GM19043 (cell line): ENCODE measurements at regions not wholly inside any gene's neighbourhood (a gene's known extent, or its start where the extent isn't known, plus 50 kb on each side); places are given as distances from the start of the nearest gene placed in this dataset.

Experiments used
- ATAC-seq: cut with Tn5 transposase; IDR thresholded peaks from one replicate; pipeline ENCODE4 v1.9.1; 2021; ENCODE audit warnings: low read depth; ENCODE audit not compliant: unreplicated experiment

- no peak for ATAC-seq
Observed at GRCh38 chr2:16250466-16250865, 310.1 kb downstream of the MYCN start.

- no peak for ATAC-seq
Observed at GRCh38 chr2:16250056-16250425, 309.7 kb downstream of the MYCN start.

GRCh38 chr2:16249246-16250055 is 309.1 kb downstream of the MYCN start:
- no peak for ATAC-seq

GRCh38 chr2:16248571-16249105 is 308.3 kb downstream of the MYCN start:
- ATAC-seq, result no peak

GRCh38 chr2:16247326-16248122 is 307.2 kb downstream of the MYCN start:
- no peak for ATAC-seq

GRCh38 chr2:16246911-16247310 is 306.6 kb downstream of the MYCN start:
- no peak for ATAC-seq

- ATAC-seq, result no peak
Observed at GRCh38 chr2:16246281-16246850, 306.0 kb downstream of the MYCN start.

GRCh38 chr2:16245481-16246054 is 305.2 kb downstream of the MYCN start:
- ATAC-seq, result no peak

- ATAC-seq, result no peak
Observed at GRCh38 chr2:16244966-16245320, 304.6 kb downstream of the MYCN start.

GRCh38 chr2:16244153-16244965 is 304.0 kb downstream of the MYCN start:
- ATAC-seq, result no peak

GRCh38 chr2:16243411-16243996 is 303.2 kb downstream of the MYCN start:
- ATAC-seq, result no peak

GRCh38 chr2:16242906-16243305 is 302.6 kb downstream of the MYCN start:
- no peak for ATAC-seq

GRCh38 chr2:16241166-16242160 is 301.1 kb downstream of the MYCN start:
- ATAC-seq, result no peak

GRCh38 chr2:16240402-16240801 is 300.1 kb downstream of the MYCN start:
- no peak for ATAC-seq

GRCh38 chr2:16239296-16239850 is 299.0 kb downstream of the MYCN start:
- ATAC-seq, result no peak

- no peak for ATAC-seq
Observed at GRCh38 chr2:16238786-16239185, 298.4 kb downstream of the MYCN start.

GRCh38 chr2:16238001-16238761 is 297.8 kb downstream of the MYCN start:
- ATAC-seq, result no peak

- no peak for ATAC-seq
Observed at GRCh38 chr2:16235747-16236146, 295.4 kb downstream of the MYCN start.
